Ishikawa (cell line): ENCODE measurements at regions not wholly inside any gene's neighbourhood (a gene's known extent, or its start where the extent isn't known, plus 50 kb on each side); places are given as distances from the start of the nearest gene placed in this dataset.

Source experiments
- CEBPB ChIP-seq: IDR thresholded peaks from 2 replicates; pipeline ENCODE4 v1.6.1; 2012
- CREB1 ChIP-seq: IDR thresholded peaks from 2 replicates; pipeline ENCODE4 v1.6.1; 2012; ENCODE audit warnings: low read depth
- EGR1 ChIP-seq: IDR thresholded peaks from 2 replicates; pipeline ENCODE4 v1.6.1; 2012
- EP300 ChIP-seq: IDR thresholded peaks from 2 replicates; pipeline ENCODE4 v1.6.1; 2012; ENCODE audit warnings: borderline replicate concordance
- FOXM1 ChIP-seq: IDR thresholded peaks from 2 replicates; pipeline ENCODE4 v1.6.1; 2012; ENCODE audit warnings: low read depth, borderline replicate concordance
- MAX ChIP-seq: IDR thresholded peaks from 2 replicates; pipeline ENCODE4 v1.6.1; 2012
- NFIC ChIP-seq: IDR thresholded peaks from 2 replicates; pipeline ENCODE4 v1.6.1; 2012
- RAD21 ChIP-seq: IDR thresholded peaks from 2 replicates; pipeline ENCODE4 v1.6.1; 2012; ENCODE audit warnings: low read depth
- TAF1 ChIP-seq: IDR thresholded peaks from 2 replicates; pipeline ENCODE4 v1.6.1; 2012; ENCODE audit warnings: low read depth, mild to moderate bottlenecking
- TCF12 ChIP-seq: IDR thresholded peaks from 2 replicates; pipeline ENCODE4 v1.6.1; 2012; ENCODE audit warnings: low read depth
- TEAD4 ChIP-seq: IDR thresholded peaks from 2 replicates; pipeline ENCODE4 v1.6.1; 2012
- USF1 ChIP-seq: IDR thresholded peaks from 2 replicates; pipeline ENCODE4 v1.6.1; 2012
- YY1 ChIP-seq: IDR thresholded peaks from 2 replicates; pipeline ENCODE4 v1.6.1; 2012; ENCODE audit warnings: low read depth
- ZBTB7A ChIP-seq: IDR thresholded peaks from 2 replicates; pipeline ENCODE4 v1.6.1; 2012; ENCODE audit warnings: low read depth
- TF ChIP-seq, protein P1 (sequence below): IDR thresholded peaks from 2 replicates; pipeline ENCODE4 v1.6.1; 2012; ENCODE audit warnings: low read depth, mild to moderate bottlenecking

GRCh38 chr12:76944892-76945291 lies 66.1 kb upstream of the CSRP2 start:
- TF ChIP-seq TAF1 (no peak), CEBPB (no peak), YY1 (no peak), RAD21 (no peak), FOXM1 (no peak), TCF12 (no peak), NFIC (no peak), TEAD4 (no peak)
- TF ChIP-seq, protein P1, sequence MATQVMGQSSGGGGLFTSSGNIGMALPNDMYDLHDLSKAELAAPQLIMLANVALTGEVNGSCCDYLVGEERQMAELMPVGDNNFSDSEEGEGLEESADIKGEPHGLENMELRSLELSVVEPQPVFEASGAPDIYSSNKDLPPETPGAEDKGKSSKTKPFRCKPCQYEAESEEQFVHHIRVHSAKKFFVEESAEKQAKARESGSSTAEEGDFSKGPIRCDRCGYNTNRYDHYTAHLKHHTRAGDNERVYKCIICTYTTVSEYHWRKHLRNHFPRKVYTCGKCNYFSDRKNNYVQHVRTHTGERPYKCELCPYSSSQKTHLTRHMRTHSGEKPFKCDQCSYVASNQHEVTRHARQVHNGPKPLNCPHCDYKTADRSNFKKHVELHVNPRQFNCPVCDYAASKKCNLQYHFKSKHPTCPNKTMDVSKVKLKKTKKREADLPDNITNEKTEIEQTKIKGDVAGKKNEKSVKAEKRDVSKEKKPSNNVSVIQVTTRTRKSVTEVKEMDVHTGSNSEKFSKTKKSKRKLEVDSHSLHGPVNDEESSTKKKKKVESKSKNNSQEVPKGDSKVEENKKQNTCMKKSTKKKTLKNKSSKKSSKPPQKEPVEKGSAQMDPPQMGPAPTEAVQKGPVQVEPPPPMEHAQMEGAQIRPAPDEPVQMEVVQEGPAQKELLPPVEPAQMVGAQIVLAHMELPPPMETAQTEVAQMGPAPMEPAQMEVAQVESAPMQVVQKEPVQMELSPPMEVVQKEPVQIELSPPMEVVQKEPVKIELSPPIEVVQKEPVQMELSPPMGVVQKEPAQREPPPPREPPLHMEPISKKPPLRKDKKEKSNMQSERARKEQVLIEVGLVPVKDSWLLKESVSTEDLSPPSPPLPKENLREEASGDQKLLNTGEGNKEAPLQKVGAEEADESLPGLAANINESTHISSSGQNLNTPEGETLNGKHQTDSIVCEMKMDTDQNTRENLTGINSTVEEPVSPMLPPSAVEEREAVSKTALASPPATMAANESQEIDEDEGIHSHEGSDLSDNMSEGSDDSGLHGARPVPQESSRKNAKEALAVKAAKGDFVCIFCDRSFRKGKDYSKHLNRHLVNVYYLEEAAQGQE, result no peak

DNA sequence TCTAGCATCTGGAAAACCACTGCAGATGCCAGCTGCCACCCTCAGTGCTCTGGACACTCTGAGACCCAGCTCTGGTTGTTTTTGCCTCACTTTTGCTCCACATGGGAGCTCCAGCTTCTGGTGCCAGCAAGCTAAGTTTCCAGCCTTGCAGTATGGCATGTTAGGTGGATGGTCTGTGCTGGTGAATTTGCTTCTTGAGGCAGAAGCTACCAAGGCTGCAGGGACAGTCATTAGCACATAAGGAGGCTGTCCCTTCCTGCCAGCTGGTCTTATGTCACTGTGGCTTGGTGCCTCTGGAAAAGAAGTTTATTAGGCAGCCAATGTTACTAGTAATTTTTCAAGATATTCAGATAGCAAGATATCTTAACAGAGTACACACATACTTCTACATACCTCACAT lies 64.2 kb upstream of the CSRP2 start:
- TF ChIP-seq, protein P1, result no peak
- TF ChIP-seq EP300 (no peak), TEAD4 (no peak), USF1 (no peak), EGR1 (no peak), FOXM1 (no peak), NFIC (no peak), MAX (no peak), RAD21 (no peak), CEBPB (no peak), TCF12 (no peak), ZBTB7A (no peak), TAF1 (no peak), YY1 (no peak)

GRCh38 chr12:76942267-76942666 lies 63.4 kb upstream of the CSRP2 start:
- TF ChIP-seq ZBTB7A (no peak), NFIC (no peak)

GRCh38 chr12:76940671-76941445 lies 62.0 kb upstream of the CSRP2 start:
- TF ChIP-seq ZBTB7A (no peak), USF1 (no peak), NFIC (no peak), TEAD4 (no peak), CEBPB (no peak), TAF1 (no peak), TCF12 (no peak), FOXM1 (no peak), CREB1 (no peak), MAX (no peak), EGR1 (no peak), EP300 (no peak), RAD21 (no peak), YY1 (no peak)
- TF ChIP-seq, protein P1, result no peak

DNA sequence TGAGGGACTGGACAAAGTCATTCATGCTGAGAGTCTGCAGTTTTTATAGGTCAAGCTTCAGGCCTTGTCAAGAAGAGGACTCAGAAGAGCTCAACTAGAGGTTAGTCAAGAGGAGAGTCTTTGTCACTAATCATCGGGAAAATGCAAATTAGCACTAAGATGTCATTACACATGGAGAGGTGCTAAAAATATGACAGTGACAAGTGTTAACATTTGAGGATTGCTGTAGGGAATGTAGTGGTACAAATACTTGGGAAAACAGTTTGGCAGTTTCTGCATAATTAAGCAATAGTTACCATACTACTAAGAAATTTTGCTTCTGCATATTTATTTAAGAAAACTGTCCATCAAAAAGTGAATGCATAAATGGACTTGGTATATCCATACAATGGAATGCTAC lies 60.9 kb upstream of the CSRP2 start:
- TF ChIP-seq TAF1 (no peak), TCF12 (no peak), RAD21 (no peak), CEBPB (no peak), ZBTB7A (no peak), MAX (no peak), YY1 (no peak), NFIC (no peak), EGR1 (no peak), TEAD4 (no peak)
- TF ChIP-seq, protein P1, result no peak
